Osteoblast (primary cell): ENCODE measurements at regions not wholly inside any gene's neighbourhood (a gene's known extent, or its start where the extent isn't known, plus 50 kb on each side); places are given as distances from the start of the nearest gene placed in this dataset.
A peak's percentile ranks its signal among the peaks of the same experiment; 100 is the strongest.

Experiments
- DNase-seq: peaks from one replicate; pipeline ENCODE4 v3.0.0; 2011; ENCODE audit warnings: low spot score, mixed read lengths; ENCODE audit not compliant: insufficient read length; ENCODE audit errors: missing footprints
- H2AFZ ChIP-seq: 2 replicates; pipeline ENCODE4 v1.6.0; 2011; ENCODE audit warnings: mild to moderate bottlenecking, low read length
- H3K27ac ChIP-seq: 2 replicates; pipeline ENCODE4 v1.5.1; 2011; ENCODE audit warnings: mild to moderate bottlenecking, low read depth, low read length, moderate library complexity
- H3K27me3 ChIP-seq: 2 replicates; pipeline ENCODE4 v1.6.0; 2012; ENCODE audit warnings: mild to moderate bottlenecking, control low read depth, inconsistent platforms, low read length, moderate library complexity; ENCODE audit not compliant: insufficient read depth
- H3K36me3 ChIP-seq: 2 replicates; pipeline ENCODE4 v1.5.1; 2011; ENCODE audit warnings: mild to moderate bottlenecking, low read length, control low read depth, moderate library complexity; ENCODE audit not compliant: insufficient read depth
- H3K4me1 ChIP-seq: 2 replicates; pipeline ENCODE4 v1.5.1; 2011; ENCODE audit warnings: mild to moderate bottlenecking, low read length, control low read depth, moderate library complexity; ENCODE audit not compliant: insufficient read depth
- H3K4me2 ChIP-seq: 2 replicates; pipeline ENCODE4 v1.6.0; 2011; ENCODE audit warnings: mild to moderate bottlenecking, low read length; ENCODE audit not compliant: insufficient read depth
- H3K4me3 ChIP-seq: fragments of 200-600 bp; sonication (generic); 3 replicates; pipeline ENCODE4 v1.5.1; 2012; ENCODE audit warnings: mild to moderate bottlenecking, low read length, inconsistent platforms; ENCODE audit not compliant: insufficient read depth
- H3K79me2 ChIP-seq: 2 replicates; pipeline ENCODE4 v1.6.0; 2012; ENCODE audit warnings: mild to moderate bottlenecking, low read length, control low read depth, inconsistent platforms; ENCODE audit not compliant: insufficient read depth
- H3K9me3 ChIP-seq: 2 replicates; pipeline ENCODE4 v1.5.1; 2011; ENCODE audit warnings: low read depth, low read length, control low read depth
- H4K20me1 ChIP-seq: 2 replicates; pipeline ENCODE4 v1.6.0; 2012; ENCODE audit warnings: mild to moderate bottlenecking, low read length, control low read depth; ENCODE audit not compliant: insufficient read depth
- CTCF ChIP-seq: IDR thresholded peaks from 2 replicates; pipeline ENCODE4 v1.5.1; 2011; ENCODE audit warnings: mild to moderate bottlenecking, low read depth, low read length, moderate library complexity; ENCODE audit errors: extremely low read depth

DNA sequence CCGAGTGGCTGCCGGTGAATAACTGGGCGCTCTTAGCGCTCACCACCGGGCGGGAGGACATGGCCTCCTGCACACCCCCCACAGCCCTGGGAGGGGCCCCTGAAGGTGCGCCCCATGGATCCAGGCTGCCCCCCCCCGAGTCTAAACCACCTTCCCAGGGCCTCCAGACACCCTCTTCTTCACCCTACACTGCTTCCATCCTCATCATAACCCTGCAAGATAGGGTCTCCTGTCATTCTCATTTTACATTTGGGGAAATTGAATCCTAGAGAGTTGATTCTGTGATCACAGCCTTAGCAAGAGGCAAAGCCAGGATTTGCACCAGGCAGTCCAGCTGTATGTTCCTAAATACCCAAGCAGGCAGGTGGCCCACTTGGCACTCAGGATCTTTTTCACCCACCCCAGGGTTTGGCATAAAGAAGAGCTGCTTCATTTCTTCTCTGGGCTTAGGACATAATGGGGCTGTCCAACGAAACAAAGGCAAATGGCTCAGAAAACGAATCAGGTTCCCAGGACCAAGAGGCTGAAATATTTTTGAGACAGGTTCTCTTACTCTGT lies 110.8 kb downstream of the PTPRS start:
- H3K36me3 ChIP-seq, result peaks cover 3% of the 10 kb centered on the region
- no peaks in the 10 kb centered on the region for H3K9me3 ChIP-seq
- no peak overlapping the region for H3K4me3 ChIP-seq
- TF ChIP-seq CTCF, result no peak
- H3K27ac ChIP-seq, result no peak overlapping the region
- H3K4me2 ChIP-seq, result no peak overlapping the region
- no peaks in the 10 kb centered on the region for H3K79me2 ChIP-seq
- H3K27me3 ChIP-seq, result no peaks in the 10 kb centered on the region
- no peak overlapping the region for H2AFZ ChIP-seq
- H4K20me1 ChIP-seq, result peaks cover 16% of the 10 kb centered on the region
- no peaks in the 10 kb centered on the region for H3K4me1 ChIP-seq
- DNase-seq, result no peak

DNA sequence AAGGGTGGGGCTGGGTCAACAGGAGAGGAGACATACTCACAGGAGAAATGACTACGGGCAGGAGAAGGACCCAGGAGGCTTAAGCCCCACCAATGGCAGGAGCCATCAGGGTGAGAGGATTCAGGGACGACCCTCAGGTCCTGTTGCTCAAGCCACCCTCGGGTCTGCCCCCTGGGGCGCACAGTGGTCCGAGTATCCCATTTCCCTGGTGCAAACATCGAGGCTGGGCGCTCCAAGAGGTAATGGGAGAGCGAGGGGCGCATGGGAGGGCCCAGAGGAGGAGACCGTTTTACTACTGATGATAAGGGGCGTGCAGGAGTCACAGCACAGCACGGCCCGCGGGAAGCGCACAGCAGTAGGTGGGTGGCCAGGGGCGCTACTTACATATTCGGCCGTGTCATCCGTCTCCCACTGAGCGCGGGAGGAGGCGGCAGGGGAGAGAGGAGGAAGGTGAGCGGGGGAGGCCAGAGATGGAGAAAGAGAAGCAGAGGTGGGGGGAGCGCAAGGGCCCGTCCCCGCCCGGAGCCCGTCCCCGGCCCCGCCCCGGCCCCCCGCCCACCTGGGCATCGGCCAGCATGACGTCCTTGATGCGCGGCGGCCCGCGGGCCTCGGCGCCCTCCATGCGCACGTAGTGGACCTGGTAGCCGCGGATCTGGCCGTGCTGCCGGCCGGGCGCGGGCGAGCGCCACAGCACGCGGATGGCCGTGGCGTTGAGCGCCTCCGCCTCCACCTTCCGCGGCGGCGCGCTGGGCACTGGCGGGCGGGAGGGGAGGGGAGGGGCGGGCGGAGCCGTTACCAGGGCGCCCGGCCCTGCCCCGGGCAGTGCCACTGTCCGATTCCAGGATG lies 111.5 kb downstream of the PTPRS start:
- no peak for TF ChIP-seq CTCF
- Histone ChIP-seq H3K79me2 (no peaks in the 10 kb centered on the region), H3K9me3 (no peaks in the 10 kb centered on the region), H3K4me3 (no peak overlapping the region), H3K36me3 (peaks cover 3% of the 10 kb centered on the region), H3K27ac (no peak overlapping the region), H3K4me2 (no peak overlapping the region), H4K20me1 (peaks cover 14% of the 10 kb centered on the region), H3K27me3 (no peaks in the 10 kb centered on the region), H2AFZ (no peak overlapping the region), H3K4me1 (no peaks in the 10 kb centered on the region)
- no peak for DNase-seq

GRCh38 chr19:5228490-5228889 lies 112.1 kb downstream of the PTPRS start:
- Histone ChIP-seq H3K79me2 (no peaks in the 10 kb centered on the region), H4K20me1 (peaks cover 11% of the 10 kb centered on the region), H3K9me3 (no peaks in the 10 kb centered on the region), H3K4me2 (no peak overlapping the region), H3K4me1 (no peaks in the 10 kb centered on the region), H3K27me3 (no peaks in the 10 kb centered on the region), H3K27ac (no peak overlapping the region), H2AFZ (no peak overlapping the region), H3K4me3 (no peak overlapping the region), H3K36me3 (peaks cover 3% of the 10 kb centered on the region)
- no peak for TF ChIP-seq CTCF
- no peak for DNase-seq

DNA sequence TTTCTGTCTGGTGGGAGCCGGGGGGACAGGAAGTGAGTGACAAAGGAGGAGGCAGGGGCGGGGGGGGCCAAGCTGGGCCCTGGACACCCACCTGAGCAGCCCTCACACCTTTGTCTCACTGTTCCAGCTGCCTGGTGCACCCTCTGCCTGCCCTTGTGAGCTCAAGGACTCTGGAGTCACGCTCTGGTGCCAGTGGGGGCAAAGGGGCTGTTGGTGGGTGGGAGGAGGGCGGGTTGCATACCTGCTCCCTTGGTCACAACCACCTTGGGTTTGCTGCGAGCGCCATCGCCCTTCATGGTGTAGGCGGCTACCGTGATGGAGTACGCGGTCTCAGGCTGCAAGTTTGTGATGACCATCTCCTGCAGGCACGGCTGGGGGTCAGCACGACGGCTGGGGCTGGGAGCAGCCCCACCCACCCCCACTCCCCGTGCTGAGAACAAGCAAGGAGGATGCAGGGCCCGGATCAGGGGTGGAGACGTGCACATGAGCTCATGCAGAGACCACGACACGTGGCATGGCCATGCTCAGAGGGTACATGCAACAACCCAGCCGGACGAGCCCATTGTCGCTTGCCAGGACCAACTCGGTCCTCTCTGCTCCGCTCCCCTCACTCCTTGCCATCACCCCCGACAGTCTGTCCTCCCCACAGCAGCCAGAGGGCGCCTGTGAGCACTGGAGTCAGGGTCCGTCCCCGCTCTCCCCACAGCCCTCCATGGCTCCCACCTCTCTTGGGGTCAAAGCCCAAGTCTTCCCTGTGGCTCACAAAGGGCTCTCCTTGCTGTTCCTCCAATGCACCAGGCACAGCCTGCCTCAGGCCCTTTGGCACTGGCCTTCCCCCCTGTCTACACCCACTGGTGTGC lies 114.9 kb downstream of the PTPRS start:
- H3K4me1 ChIP-seq, result no peaks in the 10 kb centered on the region
- no peak overlapping the region for H3K4me3 ChIP-seq
- TF ChIP-seq CTCF, result peak; percentile 44
- no peak overlapping the region for H3K27ac ChIP-seq
- H3K9me3 ChIP-seq, result no peaks in the 10 kb centered on the region
- peaks cover 12% of the 10 kb centered on the region for H3K36me3 ChIP-seq
- DNase-seq, result no peak
- H4K20me1 ChIP-seq, result peaks cover 6% of the 10 kb centered on the region
- no peaks in the 10 kb centered on the region for H3K27me3 ChIP-seq
- H2AFZ ChIP-seq, result no peak overlapping the region
- H3K79me2 ChIP-seq, result no peaks in the 10 kb centered on the region
- no peak overlapping the region for H3K4me2 ChIP-seq
